ENCODE measurements at regions not wholly inside any gene's neighbourhood (a gene's known extent, or its start where the extent isn't known, plus 50 kb on each side); places are given as distances from the start of the nearest gene placed in this dataset.

DNA sequence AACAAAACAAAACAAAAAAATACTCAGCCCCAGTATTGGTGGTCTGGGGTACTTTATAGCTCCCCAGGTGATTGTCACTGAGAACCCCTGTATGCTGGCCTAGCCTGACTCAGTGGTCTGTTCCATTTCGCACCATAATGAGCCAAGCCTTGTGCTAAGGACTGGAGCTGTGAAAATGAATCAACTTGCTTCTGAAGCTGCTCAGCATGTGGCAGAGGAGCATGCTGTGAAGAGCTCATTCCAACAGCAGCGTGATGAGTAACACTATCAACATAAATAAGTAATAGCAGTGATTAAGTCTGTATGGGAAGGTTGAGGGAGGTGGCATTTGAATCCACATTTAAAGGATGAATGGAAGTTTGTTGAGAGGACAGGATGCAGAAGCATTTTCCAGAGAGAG is 67.2 kb upstream of the ATL2 start:
- TF ChIP-seq, protein P1, sequence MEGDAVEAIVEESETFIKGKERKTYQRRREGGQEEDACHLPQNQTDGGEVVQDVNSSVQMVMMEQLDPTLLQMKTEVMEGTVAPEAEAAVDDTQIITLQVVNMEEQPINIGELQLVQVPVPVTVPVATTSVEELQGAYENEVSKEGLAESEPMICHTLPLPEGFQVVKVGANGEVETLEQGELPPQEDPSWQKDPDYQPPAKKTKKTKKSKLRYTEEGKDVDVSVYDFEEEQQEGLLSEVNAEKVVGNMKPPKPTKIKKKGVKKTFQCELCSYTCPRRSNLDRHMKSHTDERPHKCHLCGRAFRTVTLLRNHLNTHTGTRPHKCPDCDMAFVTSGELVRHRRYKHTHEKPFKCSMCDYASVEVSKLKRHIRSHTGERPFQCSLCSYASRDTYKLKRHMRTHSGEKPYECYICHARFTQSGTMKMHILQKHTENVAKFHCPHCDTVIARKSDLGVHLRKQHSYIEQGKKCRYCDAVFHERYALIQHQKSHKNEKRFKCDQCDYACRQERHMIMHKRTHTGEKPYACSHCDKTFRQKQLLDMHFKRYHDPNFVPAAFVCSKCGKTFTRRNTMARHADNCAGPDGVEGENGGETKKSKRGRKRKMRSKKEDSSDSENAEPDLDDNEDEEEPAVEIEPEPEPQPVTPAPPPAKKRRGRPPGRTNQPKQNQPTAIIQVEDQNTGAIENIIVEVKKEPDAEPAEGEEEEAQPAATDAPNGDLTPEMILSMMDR (IDR thresholded peaks at IDR 0.05), result no peak
- no peak for TF ChIP-seq POLR2A (IDR thresholded peaks at IDR 0.05)
- H3K27ac ChIP-seq, result no peak overlapping the region
- H3K27me3 ChIP-seq, result no peaks in the 10 kb centered on the region
- H3K9me3 ChIP-seq, result no peaks in the 10 kb centered on the region
- H3K4me3 ChIP-seq, result no peak overlapping the region
- H3K36me3 ChIP-seq, result no peaks in the 10 kb centered on the region
- 91% methylated on average over 2 of the region's 2 CpGs for WGBS (ENCODE audit: insufficient coverage, low coverage, low lambda C conversion rate, missing lambda C conversion rate)
- intact Hi-C loops (cut with DNase I), result no loop called here
- H3K4me1 ChIP-seq, result no peaks in the 10 kb centered on the region
- ATAC-seq (no peak), DNase-seq (no peak)

DNA sequence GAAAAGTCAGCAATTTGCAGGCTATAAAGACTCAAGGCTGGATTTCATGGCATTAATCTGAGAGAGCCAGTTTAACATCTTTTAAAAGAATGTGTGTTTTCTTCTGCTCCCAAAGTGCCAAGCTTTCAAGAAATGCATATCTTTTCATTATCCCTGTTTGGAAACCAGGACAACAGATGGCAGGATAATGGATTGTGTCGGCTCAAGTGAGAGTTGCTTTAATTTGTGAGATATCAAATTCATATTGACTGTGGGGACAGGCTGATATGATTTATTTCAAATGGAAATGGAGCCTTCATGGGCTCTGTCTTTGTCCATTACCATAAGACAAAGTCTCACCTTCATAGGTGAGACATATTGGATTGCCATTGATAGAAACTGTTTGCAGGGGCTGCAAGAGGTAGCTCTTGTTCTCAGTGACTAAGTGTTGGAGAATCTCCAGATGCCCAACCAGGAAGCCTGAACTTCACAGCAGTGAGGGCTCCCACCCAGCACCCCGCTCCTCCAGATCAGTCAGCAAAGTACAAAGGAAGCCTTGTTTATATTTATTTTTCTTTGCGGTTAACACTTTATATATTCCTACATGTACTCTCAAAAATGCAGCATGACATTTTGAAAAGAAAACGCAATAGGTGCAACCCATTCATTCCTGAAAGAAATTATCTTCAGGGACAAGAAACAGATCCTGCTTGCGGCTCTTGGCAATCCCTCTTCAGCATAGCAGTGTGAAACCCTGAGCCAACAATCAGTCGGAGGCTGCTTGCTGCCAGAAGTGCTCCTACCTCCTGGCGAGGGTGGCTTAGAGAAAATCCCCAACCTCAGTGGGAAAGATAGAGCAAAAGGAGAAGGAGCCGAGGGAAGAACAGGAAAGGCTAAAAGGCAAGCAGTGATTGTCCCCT is 65.8 kb upstream of the ATL2 start:
- Histone ChIP-seq H3K27ac (no peak overlapping the region), H3K36me3 (no peaks in the 10 kb centered on the region), H3K4me1 (no peaks in the 10 kb centered on the region), H3K9me3 (no peaks in the 10 kb centered on the region), H3K27me3 (no peaks in the 10 kb centered on the region), H3K4me3 (no peak overlapping the region)
- intact Hi-C loops (cut with DNase I), result no loop called here
- no peak for ATAC-seq
- DNase-seq, result no peak
- 70% methylated on average over 8 of the region's 8 CpGs for WGBS (ENCODE audit: insufficient coverage, low coverage, low lambda C conversion rate, missing lambda C conversion rate)
- TF ChIP-seq, protein P1 (IDR thresholded peaks at IDR 0.05), result no peak
- TF ChIP-seq POLR2A (IDR thresholded peaks at IDR 0.05), result no peak

DNA sequence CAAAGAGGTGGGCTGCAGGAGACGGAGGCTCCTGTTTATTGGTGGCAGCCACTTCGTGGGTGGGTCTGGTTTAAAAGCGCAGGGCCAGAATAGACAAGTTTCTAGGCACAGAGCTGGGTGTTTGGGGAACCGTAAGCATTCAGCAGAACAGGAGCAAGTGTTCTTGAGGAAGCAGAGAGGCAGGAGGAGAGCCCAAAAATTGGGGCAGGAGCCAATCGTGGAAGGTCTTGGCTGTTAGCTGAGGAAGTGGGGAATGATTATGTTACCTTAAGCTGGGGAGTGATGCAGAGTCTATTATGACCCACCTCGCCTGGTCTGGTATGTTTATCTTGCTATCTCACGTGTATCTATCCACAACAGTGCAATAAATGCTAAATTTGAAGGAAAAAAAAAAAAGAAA is 64.3 kb upstream of the ATL2 start:
- no peaks in the 10 kb centered on the region for H3K36me3 ChIP-seq
- no peaks in the 10 kb centered on the region for H3K4me1 ChIP-seq
- no peak overlapping the region for H3K4me3 ChIP-seq
- no peak for ATAC-seq
- intact Hi-C loops (cut with DNase I), result no loop called here
- 90% methylated on average over 5 of the region's 7 CpGs for WGBS (ENCODE audit: insufficient coverage, low coverage, low lambda C conversion rate, missing lambda C conversion rate)
- H3K9me3 ChIP-seq, result no peaks in the 10 kb centered on the region
- no peak overlapping the region for H3K27ac ChIP-seq
- DNase-seq, result no peak
- H3K27me3 ChIP-seq, result no peaks in the 10 kb centered on the region
- TF ChIP-seq POLR2A (IDR thresholded peaks at IDR 0.05), result no peak
- TF ChIP-seq, protein P1 (IDR thresholded peaks at IDR 0.05), result no peak

DNA sequence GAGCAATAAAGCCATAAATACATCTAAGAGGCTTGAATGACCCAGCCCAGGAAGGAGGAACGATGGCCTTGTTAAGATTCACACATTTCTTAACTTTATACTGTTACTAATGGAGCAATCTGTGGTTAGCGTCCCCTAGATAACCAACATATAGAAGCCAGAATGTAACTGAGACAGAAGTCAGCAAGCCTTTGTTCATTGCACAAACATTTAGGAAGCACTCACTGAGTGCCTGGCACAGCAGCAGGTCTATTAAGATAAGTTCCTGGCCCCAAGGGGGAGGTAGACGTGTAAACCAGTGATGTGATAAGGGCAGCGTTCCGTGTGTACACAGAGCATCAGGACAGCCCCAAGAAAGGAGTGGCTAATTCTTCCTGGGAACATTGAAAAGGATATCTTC is 63.6 kb upstream of the ATL2 start:
- Histone ChIP-seq H3K9me3 (no peaks in the 10 kb centered on the region), H3K27ac (no peak overlapping the region), H3K27me3 (no peaks in the 10 kb centered on the region), H3K4me3 (no peak overlapping the region), H3K36me3 (no peaks in the 10 kb centered on the region), H3K4me1 (no peaks in the 10 kb centered on the region)
- TF ChIP-seq, protein P1 (IDR thresholded peaks at IDR 0.05), result no peak
- no peak for TF ChIP-seq POLR2A (IDR thresholded peaks at IDR 0.05)
- DNase-seq (no peak), ATAC-seq (no peak)
- intact Hi-C loops (cut with DNase I), result no loop called here
- WGBS (ENCODE audit: insufficient coverage, low coverage, low lambda C conversion rate, missing lambda C conversion rate), result 50% methylated on average over 5 of the region's 5 CpGs

All from right lobe of liver (tissue), 6 donors.